ENCODE measurements at regions not wholly inside any gene's neighbourhood (a gene's known extent, or its start where the extent isn't known, plus 50 kb on each side); places are given as distances from the start of the nearest gene placed in this dataset.

GRCh38 chr6:91433660-91434534 is 847.0 kb upstream of the MAP3K7 start:
- DNase-seq = no peak

GRCh38 chr6:91428953-91429560 is 842.2 kb upstream of the MAP3K7 start:
- DNase-seq = no peak

DNA sequence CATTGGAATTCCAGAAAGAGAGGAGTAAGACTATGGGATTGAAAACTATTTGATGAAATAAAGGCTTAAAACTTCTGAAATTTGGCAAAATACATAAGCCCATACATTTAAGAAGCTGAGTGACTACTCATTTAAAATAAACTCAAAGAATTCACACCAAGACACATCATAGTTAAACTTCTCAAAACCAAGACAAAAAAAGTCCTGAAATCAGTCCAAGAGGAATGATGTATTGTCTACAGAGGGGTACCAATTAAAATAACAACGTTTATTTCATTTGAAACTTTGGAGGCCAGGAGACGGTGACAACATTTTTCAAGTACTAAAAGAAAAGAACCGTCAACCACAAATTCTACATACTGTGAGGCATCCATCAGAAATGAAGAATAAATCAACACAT is 841.4 kb upstream of the MAP3K7 start:
- DNase-seq = no peak

- no peak for DNase-seq
Measured at GRCh38 chr6:91420243-91420642, 833.4 kb upstream of the MAP3K7 start.

GRCh38 chr6:91415031-91415605 is 828.2 kb upstream of the MAP3K7 start:
- DNase-seq = no peak

DNA sequence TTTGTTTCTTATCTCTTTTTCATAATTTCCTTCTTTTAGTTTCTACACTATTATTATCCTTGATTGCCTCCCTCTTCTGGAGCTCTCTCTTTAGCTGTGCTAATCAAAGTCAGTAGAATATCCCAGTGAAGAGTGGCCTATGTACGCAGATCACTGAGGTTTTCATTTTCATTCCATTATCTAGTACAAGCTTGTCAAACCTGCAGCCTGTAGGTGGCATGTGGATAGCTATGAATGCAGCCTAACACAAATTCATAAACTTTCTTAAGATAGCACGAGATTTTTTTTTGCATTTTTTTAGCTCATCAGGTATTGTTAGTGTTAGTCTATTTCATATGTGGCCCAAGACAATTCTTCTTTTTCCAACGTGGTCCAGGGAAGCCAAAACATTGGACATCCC is 825.7 kb upstream of the MAP3K7 start:
- DNase-seq = no peak

GRCh38 chr6:91407706-91408105 is 820.8 kb upstream of the MAP3K7 start:
- DNase-seq = no peak

DNA sequence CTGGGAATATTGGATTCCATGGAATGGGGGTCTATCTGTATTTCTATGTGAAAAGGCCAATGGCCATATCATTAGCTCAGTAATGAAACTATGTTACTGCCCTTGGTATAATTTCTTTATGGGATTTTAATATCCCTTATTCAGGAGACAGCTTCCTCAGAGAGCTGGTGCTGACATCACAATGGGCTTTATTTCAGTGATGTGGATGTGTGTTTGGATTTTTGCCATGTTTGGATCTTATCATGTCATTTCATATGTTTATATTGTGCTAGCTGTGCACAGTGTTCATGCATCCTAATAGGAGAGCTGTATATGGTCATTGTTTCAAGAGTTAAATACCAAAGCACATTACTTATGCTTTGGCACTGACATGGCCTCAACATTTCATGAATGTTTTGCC is 806.1 kb upstream of the MAP3K7 start:
- DNase-seq = no peak

GRCh38 chr6:91387290-91388059 is 800.6 kb upstream of the MAP3K7 start:
- DNase-seq = no peak

DNA sequence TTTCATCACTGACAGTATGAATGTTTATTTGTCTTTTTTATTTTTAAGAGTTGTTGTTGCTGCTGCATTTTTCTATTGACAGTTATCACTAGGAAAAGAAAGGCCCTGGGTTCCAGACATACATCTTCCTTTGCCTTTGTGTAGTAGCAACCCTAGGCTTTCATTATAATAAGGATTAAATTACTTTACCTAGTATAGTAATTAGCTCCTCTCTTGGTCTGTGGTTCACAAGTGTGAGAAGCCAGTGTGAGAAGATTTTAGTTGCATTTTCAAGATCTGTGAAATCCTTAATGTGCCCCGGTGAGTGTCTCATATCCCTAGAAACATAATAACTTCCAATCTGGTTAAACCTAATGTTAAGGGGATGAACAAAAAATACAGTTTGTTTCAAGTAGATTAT is 799.3 kb upstream of the MAP3K7 start:
- DNase-seq = no peak

DNA sequence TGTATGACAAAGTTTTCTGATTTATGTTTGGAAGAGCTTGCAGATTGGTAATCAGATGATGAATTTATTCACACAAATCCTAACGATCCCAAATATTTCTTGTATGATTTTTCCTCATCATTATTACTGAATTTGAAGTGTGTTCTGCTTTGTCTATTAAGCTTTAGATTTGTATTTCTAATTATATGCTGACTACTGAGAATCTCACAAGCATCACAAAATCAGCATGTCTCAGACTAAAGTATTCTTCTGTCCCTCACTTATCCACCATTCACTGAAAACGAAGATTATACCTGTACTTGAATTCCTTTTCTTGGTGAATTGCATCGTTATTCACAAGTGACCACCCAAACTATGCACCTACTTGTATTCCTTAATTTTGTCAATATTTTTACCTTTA is 796.3 kb upstream of the MAP3K7 start:
- DNase-seq = no peak

GRCh38 chr6:91376686-91377085 is 789.8 kb upstream of the MAP3K7 start:
- DNase-seq = no peak

- DNase-seq = no peak
Measured at GRCh38 chr6:91366781-91367180, 779.9 kb upstream of the MAP3K7 start.

GRCh38 chr6:91358986-91359385 is 772.1 kb upstream of the MAP3K7 start:
- no peak for DNase-seq

DNA sequence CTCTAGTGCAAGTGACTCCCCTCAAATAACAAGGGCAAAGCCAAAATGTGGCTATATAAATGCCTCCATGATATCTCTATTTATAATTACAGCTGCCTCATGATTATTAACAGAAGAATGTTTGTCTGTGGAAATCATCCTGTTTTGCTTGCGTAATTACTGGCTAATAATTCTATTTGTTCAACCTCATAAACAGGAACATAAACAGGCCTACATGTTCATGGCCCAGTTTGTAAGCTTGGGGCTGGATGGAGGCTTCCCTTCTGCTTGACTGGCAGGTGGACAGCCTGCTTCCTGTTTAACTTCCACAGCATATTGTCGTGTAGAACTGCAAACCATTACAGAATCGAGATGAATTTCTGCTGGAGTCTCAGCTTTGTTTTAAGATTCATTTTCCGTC is 766.0 kb upstream of the MAP3K7 start:
- no peak for DNase-seq

- DNase-seq = no peak
Measured at GRCh38 chr6:91352321-91352720, 765.4 kb upstream of the MAP3K7 start.

DNA sequence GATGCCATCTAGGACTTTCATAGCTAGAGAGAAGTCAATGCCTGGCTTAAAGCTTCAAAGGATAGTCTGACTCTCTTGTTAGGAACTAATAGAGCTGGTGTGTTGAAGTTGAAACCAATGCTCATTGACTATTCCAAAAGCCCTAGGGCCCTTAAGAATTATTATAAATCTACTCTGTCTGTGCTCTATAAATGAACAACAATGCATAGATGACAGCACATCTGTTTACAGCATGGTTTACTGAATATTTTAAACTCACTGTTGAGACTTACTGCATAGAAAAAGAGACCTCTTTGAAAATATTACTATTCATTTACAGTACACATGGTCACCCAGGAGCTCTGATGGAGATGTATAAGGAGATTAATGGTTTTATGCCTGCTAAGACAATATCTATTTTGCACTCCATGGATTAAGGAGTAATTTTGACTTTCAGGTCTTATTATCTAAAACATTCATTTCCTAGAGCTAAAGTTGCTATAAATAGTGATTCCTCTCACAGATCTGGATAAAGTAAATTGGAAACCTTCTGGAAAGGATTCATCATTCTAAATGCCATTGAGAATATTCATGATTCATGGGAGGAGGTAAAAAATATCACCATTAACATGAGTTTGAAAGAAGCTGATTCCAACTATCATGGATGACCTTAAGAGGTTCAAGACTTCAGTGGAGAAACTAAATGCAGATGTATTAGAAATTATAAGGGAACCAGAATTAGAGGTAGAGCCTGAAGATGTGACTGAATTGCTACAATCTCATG is 763.5 kb upstream of the MAP3K7 start:
- DNase-seq = no peak

GRCh38 chr6:91341473-91341872 is 754.6 kb upstream of the MAP3K7 start:
- DNase-seq = no peak

GRCh38 chr6:91340896-91341395 is 754.1 kb upstream of the MAP3K7 start:
- DNase-seq = no peak

- DNase-seq = no peak
Measured at GRCh38 chr6:91337967-91338366, 751.1 kb upstream of the MAP3K7 start.

- DNase-seq = no peak
Measured at GRCh38 chr6:91330896-91331295, 744.0 kb upstream of the MAP3K7 start.

- DNase-seq = no peak
Measured at GRCh38 chr6:91328241-91328640, 741.4 kb upstream of the MAP3K7 start.

DNA sequence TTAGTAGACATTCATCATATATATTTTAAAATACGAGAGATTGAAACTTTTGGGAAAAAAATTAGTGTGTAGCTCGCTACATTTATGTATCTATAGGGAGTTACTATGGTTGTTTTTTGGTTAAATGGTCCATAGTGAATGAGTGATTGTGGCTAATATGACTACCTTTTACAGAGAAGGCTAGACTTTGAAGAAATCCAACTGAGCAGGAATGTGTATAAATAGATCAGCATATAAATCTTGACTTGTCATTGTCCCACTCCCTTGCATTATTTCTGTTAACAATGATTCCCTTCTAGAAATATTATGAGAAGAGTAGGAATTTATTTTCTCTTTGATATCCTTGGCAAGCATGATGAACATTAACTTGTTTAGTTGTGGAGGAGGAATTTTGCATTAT is 737.8 kb upstream of the MAP3K7 start:
- DNase-seq = no peak

All from activated CD8-positive, alpha-beta memory T cell treated with anti-CD3 and anti-CD28 coated beads for 24 hours (primary cell).